ENCODE measurements at regions not wholly inside any gene's neighbourhood (a gene's known extent, or its start where the extent isn't known, plus 50 kb on each side); places are given as distances from the start of the nearest gene placed in this dataset.

DNA sequence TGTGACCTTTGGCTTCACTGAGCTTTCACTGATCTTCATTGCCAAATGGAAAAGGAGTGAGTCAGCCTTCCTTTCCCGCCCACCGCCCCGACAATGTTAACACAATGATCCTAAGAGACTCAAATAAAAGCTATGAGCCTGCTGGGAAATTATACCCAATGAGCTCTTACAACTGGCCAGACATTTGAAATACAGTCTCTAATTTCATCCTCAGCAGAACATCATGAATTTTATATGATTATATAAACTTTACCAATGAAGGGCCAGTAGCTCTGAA lies 252.5 kb downstream of the SIPA1L2 start:
- TF ChIP-seq ZFX (IDR thresholded peaks at IDR 0.05; ENCODE audit: borderline replicate concordance): no peak
- TF ChIP-seq, protein P1, sequence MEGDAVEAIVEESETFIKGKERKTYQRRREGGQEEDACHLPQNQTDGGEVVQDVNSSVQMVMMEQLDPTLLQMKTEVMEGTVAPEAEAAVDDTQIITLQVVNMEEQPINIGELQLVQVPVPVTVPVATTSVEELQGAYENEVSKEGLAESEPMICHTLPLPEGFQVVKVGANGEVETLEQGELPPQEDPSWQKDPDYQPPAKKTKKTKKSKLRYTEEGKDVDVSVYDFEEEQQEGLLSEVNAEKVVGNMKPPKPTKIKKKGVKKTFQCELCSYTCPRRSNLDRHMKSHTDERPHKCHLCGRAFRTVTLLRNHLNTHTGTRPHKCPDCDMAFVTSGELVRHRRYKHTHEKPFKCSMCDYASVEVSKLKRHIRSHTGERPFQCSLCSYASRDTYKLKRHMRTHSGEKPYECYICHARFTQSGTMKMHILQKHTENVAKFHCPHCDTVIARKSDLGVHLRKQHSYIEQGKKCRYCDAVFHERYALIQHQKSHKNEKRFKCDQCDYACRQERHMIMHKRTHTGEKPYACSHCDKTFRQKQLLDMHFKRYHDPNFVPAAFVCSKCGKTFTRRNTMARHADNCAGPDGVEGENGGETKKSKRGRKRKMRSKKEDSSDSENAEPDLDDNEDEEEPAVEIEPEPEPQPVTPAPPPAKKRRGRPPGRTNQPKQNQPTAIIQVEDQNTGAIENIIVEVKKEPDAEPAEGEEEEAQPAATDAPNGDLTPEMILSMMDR (IDR thresholded peaks at IDR 0.05): no peak
- no peak overlapping the region for H3K27ac ChIP-seq

- no peak overlapping the region for H3K27ac ChIP-seq
- TF ChIP-seq, protein P1 (IDR thresholded peaks at IDR 0.05): no peak
- TF ChIP-seq ZFX (IDR thresholded peaks at IDR 0.05; ENCODE audit: borderline replicate concordance): no peak
Measured at GRCh38 chr1:232376632-232377493, 253.1 kb downstream of the SIPA1L2 start.

DNA sequence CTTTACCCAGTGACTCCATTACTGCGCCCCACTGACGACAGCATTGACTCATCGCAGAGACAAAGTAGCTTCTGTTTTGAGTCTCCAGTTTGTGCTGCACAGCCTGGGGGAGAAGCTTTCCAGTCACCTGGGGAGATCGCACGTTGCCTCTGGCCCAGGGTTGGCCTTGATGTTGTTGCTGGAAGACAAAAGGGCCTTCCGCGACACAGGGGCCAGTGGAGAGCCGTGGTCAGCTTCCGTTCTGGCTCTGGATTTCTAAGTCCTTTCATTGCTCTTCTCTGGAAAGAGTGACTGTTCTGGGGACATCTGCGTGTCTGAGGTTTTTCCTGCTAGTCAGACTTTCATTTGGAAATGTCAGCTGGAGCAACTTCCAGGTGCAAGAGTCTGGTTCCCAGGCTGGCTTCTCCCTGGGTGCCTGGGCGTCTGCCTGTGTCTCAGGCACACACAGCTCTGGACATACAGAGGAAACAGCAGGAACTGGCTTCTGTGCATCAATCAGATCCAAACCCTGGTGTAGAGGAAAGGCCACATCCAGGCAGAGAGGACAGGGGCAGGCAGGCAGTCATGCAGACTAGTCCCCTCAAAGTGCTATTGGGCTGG lies 257.0 kb downstream of the SIPA1L2 start:
- TF ChIP-seq, protein P1 (IDR thresholded peaks at IDR 0.05): no peak
- no peak for TF ChIP-seq ZFX (IDR thresholded peaks at IDR 0.05; ENCODE audit: borderline replicate concordance)
- no peak overlapping the region for H3K27ac ChIP-seq

DNA sequence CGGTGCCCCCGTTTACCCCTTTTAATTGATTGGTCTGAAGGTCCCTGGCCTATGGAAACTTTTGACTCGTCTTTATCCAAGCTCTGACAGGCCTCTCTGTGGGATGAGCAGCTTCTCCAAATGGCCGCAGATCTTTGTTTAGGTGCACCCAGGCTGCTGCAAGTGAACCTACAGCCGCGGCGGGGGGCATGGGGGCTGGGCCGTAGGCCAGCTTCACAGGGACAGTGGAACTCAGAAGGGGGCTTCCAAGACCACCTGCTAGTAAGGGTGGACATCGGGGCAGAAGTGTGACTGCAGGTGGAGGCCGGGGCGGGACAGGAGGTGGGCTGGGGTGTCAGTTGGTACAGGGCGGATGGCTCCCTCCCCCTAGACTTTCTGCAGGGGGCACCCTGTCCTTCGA lies 257.5 kb downstream of the SIPA1L2 start:
- no peak overlapping the region for H3K27ac ChIP-seq
- TF ChIP-seq ZFX (IDR thresholded peaks at IDR 0.05; ENCODE audit: borderline replicate concordance): no peak
- TF ChIP-seq, protein P1 (IDR thresholded peaks at IDR 0.05): no peak

DNA sequence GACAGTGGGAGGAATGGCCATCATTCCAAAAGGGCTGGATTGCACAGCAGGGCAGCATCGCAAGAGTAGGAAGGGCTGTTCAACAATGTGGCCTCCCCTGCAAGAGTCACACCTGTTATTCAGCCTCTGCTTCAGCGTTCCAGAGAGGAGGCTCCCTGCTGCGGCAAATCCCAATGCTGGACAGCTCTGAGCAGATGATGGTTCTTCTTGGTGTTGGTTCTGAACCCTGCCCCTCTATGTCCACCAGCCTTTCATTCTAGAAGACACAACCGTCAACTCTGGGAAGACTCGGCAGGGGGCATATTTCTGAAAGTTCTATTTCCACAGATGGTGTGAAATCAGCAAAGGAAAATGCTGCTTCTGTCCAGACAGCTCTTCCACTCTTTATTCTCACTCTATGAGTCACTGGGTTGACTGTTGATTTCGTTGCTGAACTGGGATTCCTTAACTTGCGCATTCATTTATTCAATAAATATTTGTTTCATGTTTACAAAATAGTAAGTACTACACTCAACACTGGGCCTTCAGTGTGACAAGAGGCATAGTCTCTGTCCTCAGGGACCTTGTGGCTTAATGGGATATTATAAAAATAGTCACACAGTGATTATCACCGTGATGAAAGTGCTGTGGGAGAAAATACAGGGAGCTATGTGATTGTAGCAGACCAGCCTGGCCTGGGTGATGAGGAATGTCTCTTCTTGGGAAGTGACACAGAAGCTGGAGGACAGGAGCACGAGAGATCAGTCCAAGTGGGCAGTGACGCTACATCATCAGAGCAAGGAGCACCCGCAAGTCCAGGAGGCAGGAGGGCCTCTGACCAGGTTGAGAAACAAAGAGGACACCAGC lies 260.3 kb downstream of the SIPA1L2 start:
- H3K27ac ChIP-seq: no peak overlapping the region
- no peak for TF ChIP-seq ZFX (IDR thresholded peaks at IDR 0.05; ENCODE audit: borderline replicate concordance)
- TF ChIP-seq, protein P1 (IDR thresholded peaks at IDR 0.05): no peak

- TF ChIP-seq, protein P1 (IDR thresholded peaks at IDR 0.05): no peak
- TF ChIP-seq ZFX (IDR thresholded peaks at IDR 0.05; ENCODE audit: borderline replicate concordance): no peak
- H3K27ac ChIP-seq: no peak overlapping the region
Measured at GRCh38 chr1:232368821-232369321, 261.1 kb downstream of the SIPA1L2 start.

Measured in 22Rv1 (cell line).